ENCODE measurements at regions not wholly inside any gene's neighbourhood (a gene's known extent, or its start where the extent isn't known, plus 50 kb on each side); places are given as distances from the start of the nearest gene placed in this dataset.
A peak's percentile ranks its signal among the peaks of the same experiment; 100 is the strongest.

- Histone ChIP-seq H2BK15ac (ENCODE audit: low read depth, low read length) (no peak overlapping the region), H3K9me3 (ENCODE audit: control insufficient read depth, low read depth, low read length) (no peaks in the 10 kb centered on the region), H3K4me1 (ENCODE audit: insufficient read depth, low read length) (no peaks in the 10 kb centered on the region), H3K9ac (ENCODE audit: extremely low read depth, insufficient read length, low read length) (no peak overlapping the region), H2BK20ac (ENCODE audit: low read depth, low read length, poor library complexity, severe bottlenecking) (no peak overlapping the region), H3K27ac (ENCODE audit: insufficient read length, low read depth, low read length) (no peak overlapping the region), H3K79me2 (ENCODE audit: insufficient read depth, low read length) (no peaks in the 10 kb centered on the region), H3T11ph (ENCODE audit: low read length) (no peak overlapping the region), H4K91ac (ENCODE audit: insufficient read length, low read depth, low read length) (no peak overlapping the region), H3K4me2 (ENCODE audit: insufficient read depth, insufficient read length, low read length) (no peak overlapping the region), H3K27me3 (ENCODE audit: insufficient read depth, low read length) (no peaks in the 10 kb centered on the region), H3K79me1 (ENCODE audit: insufficient read depth, low read depth, low read length, poor library complexity, severe bottlenecking) (no peaks in the 10 kb centered on the region), H3K56ac (ENCODE audit: insufficient read length, low read depth, low read length) (no peak overlapping the region), H2BK12ac (ENCODE audit: insufficient read length, low read depth, low read length) (no peak overlapping the region), H2BK5ac (ENCODE audit: insufficient read length, low read length) (no peak overlapping the region), H3K23ac (ENCODE audit: insufficient read length, low read depth, low read length) (no peak overlapping the region), H3K4ac (ENCODE audit: low read depth, low read length) (no peak overlapping the region), H3K18ac (ENCODE audit: insufficient read length, low read depth, low read length) (no peak overlapping the region), H3K14ac (ENCODE audit: insufficient read depth, low read length) (no peak overlapping the region), H4K5ac (ENCODE audit: insufficient read length, low read depth, low read length) (no peak overlapping the region), H2BK120ac (ENCODE audit: low read depth, low read length, poor library complexity, severe bottlenecking) (no peak overlapping the region), H2AFZ (ENCODE audit: low read length) (no peak overlapping the region), H2AK5ac (ENCODE audit: insufficient read length, low read length) (no peak overlapping the region), H4K20me1 (ENCODE audit: control insufficient read depth, insufficient read depth, insufficient read length) (no peaks in the 10 kb centered on the region), H3K23me2 (ENCODE audit: insufficient read length, low read depth, low read length, poor library complexity, severe bottlenecking) (no peaks in the 10 kb centered on the region), H4K8ac (replicated peaks; ENCODE audit: insufficient read length, low read depth, low read length) (no peak overlapping the region)
- H3K27ac Mint-ChIP-seq = no peak overlapping the region
- no peaks in the 10 kb centered on the region for H3K9me3 Mint-ChIP-seq
- H3K27me3 Mint-ChIP-seq (ENCODE audit: low read depth) = peaks cover 22% of the 10 kb centered on the region
- peak; percentile 51 for DNase-seq
- H3K4me3 Mint-ChIP-seq = no peak overlapping the region
- no peaks in the 10 kb centered on the region for H3K4me1 Mint-ChIP-seq
- TF ChIP-seq, protein P1, sequence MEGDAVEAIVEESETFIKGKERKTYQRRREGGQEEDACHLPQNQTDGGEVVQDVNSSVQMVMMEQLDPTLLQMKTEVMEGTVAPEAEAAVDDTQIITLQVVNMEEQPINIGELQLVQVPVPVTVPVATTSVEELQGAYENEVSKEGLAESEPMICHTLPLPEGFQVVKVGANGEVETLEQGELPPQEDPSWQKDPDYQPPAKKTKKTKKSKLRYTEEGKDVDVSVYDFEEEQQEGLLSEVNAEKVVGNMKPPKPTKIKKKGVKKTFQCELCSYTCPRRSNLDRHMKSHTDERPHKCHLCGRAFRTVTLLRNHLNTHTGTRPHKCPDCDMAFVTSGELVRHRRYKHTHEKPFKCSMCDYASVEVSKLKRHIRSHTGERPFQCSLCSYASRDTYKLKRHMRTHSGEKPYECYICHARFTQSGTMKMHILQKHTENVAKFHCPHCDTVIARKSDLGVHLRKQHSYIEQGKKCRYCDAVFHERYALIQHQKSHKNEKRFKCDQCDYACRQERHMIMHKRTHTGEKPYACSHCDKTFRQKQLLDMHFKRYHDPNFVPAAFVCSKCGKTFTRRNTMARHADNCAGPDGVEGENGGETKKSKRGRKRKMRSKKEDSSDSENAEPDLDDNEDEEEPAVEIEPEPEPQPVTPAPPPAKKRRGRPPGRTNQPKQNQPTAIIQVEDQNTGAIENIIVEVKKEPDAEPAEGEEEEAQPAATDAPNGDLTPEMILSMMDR (conservative IDR thresholded peaks at IDR 0.05) = peak; percentile 23; the same call in 2 of the 3 replicates
- H3K36me3 Mint-ChIP-seq (ENCODE audit: insufficient read depth in 1 of 3, low read depth in 3 of 3) = no peaks in the 10 kb centered on the region
- WGBS (ENCODE audit: extremely low coverage, insufficient read length, low lambda C conversion rate) = no CpG with 5 or more reads among the region's 2 CpGs
Observed at GRCh38 chr6:99838607-99839006, 155.4 kb downstream of the MCHR2 start.

Data from H9 (cell line).